ENCODE measurements at regions not wholly inside any gene's neighbourhood (a gene's known extent, or its start where the extent isn't known, plus 50 kb on each side); places are given as distances from the start of the nearest gene placed in this dataset.

GRCh38 chr1:47545912-47546483 lies 108.2 kb downstream of the FOXD2 start:
- no peak for TF ChIP-seq POLR2A (IDR thresholded peaks at IDR 0.05)
- TF ChIP-seq POLR2AphosphoS5 (IDR thresholded peaks at IDR 0.05) = no peak
- no peak for TF ChIP-seq CTCF (IDR thresholded peaks at IDR 0.05)
- TF ChIP-seq EP300 (IDR thresholded peaks at IDR 0.05) = no peak
- Histone ChIP-seq H3K27me3 (peaks cover 45% of the 10 kb centered on the region), H3K4me1 (no peaks in the 10 kb centered on the region), H3K4me3 (no peak overlapping the region), H3K36me3 (no peaks in the 10 kb centered on the region), H3K27ac (no peak overlapping the region), H3K9me3 (peaks cover 0 to 15% (median 0%) of the 10 kb centered on the region in 3 donors)
- no peak for ATAC-seq
- 50 to 95% methylated on average over 1 to 3 of the region's 4 CpGs for WGBS, 2 donors (ENCODE audit: low coverage in 1 of 2)

GRCh38 chr1:47547753-47548573 lies 110.1 kb downstream of the FOXD2 start:
- Histone ChIP-seq H3K4me3 (no peak overlapping the region), H3K4me1 (no peaks in the 10 kb centered on the region), H3K9me3 (no peaks in the 10 kb centered on the region), H3K27ac (no peak overlapping the region), H3K27me3 (peaks cover 40% of the 10 kb centered on the region), H3K36me3 (no peaks in the 10 kb centered on the region)
- WGBS, 2 donors (ENCODE audit: low coverage in 1 of 2) = 58 to 63% methylated on average over 7 of the region's 11 CpGs
- TF ChIP-seq POLR2A (IDR thresholded peaks at IDR 0.05) (no peak), POLR2AphosphoS5 (IDR thresholded peaks at IDR 0.05) (no peak), EP300 (IDR thresholded peaks at IDR 0.05) (no peak), CTCF (IDR thresholded peaks at IDR 0.05) (no peak)
- no peak for ATAC-seq

- Histone ChIP-seq H3K4me3 (no peak overlapping the region), H3K27ac (no peak overlapping the region), H3K36me3 (no peaks in the 10 kb centered on the region), H3K27me3 (peaks cover 35% of the 10 kb centered on the region), H3K4me1 (no peaks in the 10 kb centered on the region), H3K9me3 (no peaks in the 10 kb centered on the region)
- WGBS, 2 donors (ENCODE audit: low coverage in 1 of 2) = 67% methylated on average over 1 of the region's 2 CpGs; no CpG with 5 or more reads in 1 of the 2 donors
- no peak for ATAC-seq
- TF ChIP-seq EP300 (IDR thresholded peaks at IDR 0.05) = no peak
- TF ChIP-seq POLR2AphosphoS5 (IDR thresholded peaks at IDR 0.05) = no peak
- TF ChIP-seq CTCF (IDR thresholded peaks at IDR 0.05) = no peak
- no peak for TF ChIP-seq POLR2A (IDR thresholded peaks at IDR 0.05)
Observed at GRCh38 chr1:47548637-47549036, 110.8 kb downstream of the FOXD2 start.

GRCh38 chr1:47549532-47549931 lies 111.7 kb downstream of the FOXD2 start:
- no peak overlapping the region for H3K27ac ChIP-seq
- WGBS, 2 donors (ENCODE audit: low coverage in 1 of 2) = 100% methylated on average over 1 of the region's 2 CpGs; no CpG with 5 or more reads in 1 of the 2 donors
- no peak for ATAC-seq
- TF ChIP-seq POLR2A (IDR thresholded peaks at IDR 0.05) (no peak), CTCF (IDR thresholded peaks at IDR 0.05) (no peak), EP300 (IDR thresholded peaks at IDR 0.05) (no peak), POLR2AphosphoS5 (IDR thresholded peaks at IDR 0.05) (no peak)
- peaks cover 36% of the 10 kb centered on the region for H3K27me3 ChIP-seq
- no peaks in the 10 kb centered on the region for H3K9me3 ChIP-seq
- H3K4me1 ChIP-seq = no peaks in the 10 kb centered on the region
- no peaks in the 10 kb centered on the region for H3K36me3 ChIP-seq
- no peak overlapping the region for H3K4me3 ChIP-seq

GRCh38 chr1:47550929-47551328 lies 113.1 kb downstream of the FOXD2 start:
- Histone ChIP-seq H3K4me3 (no peak overlapping the region), H3K36me3 (no peaks in the 10 kb centered on the region), H3K27me3 (peaks cover 44% of the 10 kb centered on the region), H3K27ac (no peak overlapping the region), H3K4me1 (peaks cover 0 to under 1% (median 0%) of the 10 kb centered on the region in 3 donors), H3K9me3 (no peaks in the 10 kb centered on the region)
- ATAC-seq = no peak
- TF ChIP-seq POLR2A (IDR thresholded peaks at IDR 0.05) = no peak
- TF ChIP-seq EP300 (IDR thresholded peaks at IDR 0.05) = no peak
- TF ChIP-seq CTCF (IDR thresholded peaks at IDR 0.05) = no peak
- no peak for TF ChIP-seq POLR2AphosphoS5 (IDR thresholded peaks at IDR 0.05)
- 88 to 92% methylated on average over 2 to 5 of the region's 5 CpGs for WGBS, 2 donors (ENCODE audit: low coverage in 1 of 2)

Measured in gastroesophageal sphincter (tissue), 4 donors.